HG03521 (cell line): ENCODE measurements at regions not wholly inside any gene's neighbourhood (a gene's known extent, or its start where the extent isn't known, plus 50 kb on each side); places are given as distances from the start of the nearest gene placed in this dataset.
"Not testable (repeated sequence)": the region's sequence is repeated elsewhere in the genome, so short reads cannot be mapped to it uniquely, and the experiment has no call there.

ENCODE experiments used
- ATAC-seq: cut with Tn5 transposase; IDR thresholded peaks from one replicate; pipeline ENCODE4 v1.9.1; 2021; ENCODE audit warnings: mild to moderate bottlenecking, moderate library complexity; ENCODE audit not compliant: unreplicated experiment

- no peak for ATAC-seq
Measured at GRCh38 chr1:187038784-187039183, 210.0 kb downstream of the PLA2G4A start.

GRCh38 chr1:187041104-187041503, 212.4 kb downstream of the PLA2G4A start:
- no peak for ATAC-seq

- ATAC-seq: no peak
Measured at GRCh38 chr1:187042538-187042937, 213.8 kb downstream of the PLA2G4A start.

- ATAC-seq: not testable (repeated sequence)
Measured at GRCh38 chr1:187043433-187043832, 214.7 kb downstream of the PLA2G4A start.

- no peak for ATAC-seq
Measured at GRCh38 chr1:187044411-187044810, 215.7 kb downstream of the PLA2G4A start.

GRCh38 chr1:187045371-187045770, 216.6 kb downstream of the PLA2G4A start:
- no peak for ATAC-seq

- no peak for ATAC-seq
Measured at GRCh38 chr1:187046293-187046692, 217.5 kb downstream of the PLA2G4A start.

- ATAC-seq: no peak
Measured at GRCh38 chr1:187047298-187047697, 218.5 kb downstream of the PLA2G4A start.

- ATAC-seq: peak; percentile 74
Measured at GRCh38 chr1:187051618-187052232, 223.0 kb downstream of the PLA2G4A start.

GRCh38 chr1:187053876-187054275, 225.1 kb downstream of the PLA2G4A start:
- no peak for ATAC-seq

GRCh38 chr1:187054862-187055757, 226.4 kb downstream of the PLA2G4A start:
- ATAC-seq: no peak

GRCh38 chr1:187063271-187063670, 234.5 kb downstream of the PLA2G4A start:
- no peak for ATAC-seq

GRCh38 chr1:187067160-187067559, 238.4 kb downstream of the PLA2G4A start:
- no peak for ATAC-seq

GRCh38 chr1:187070076-187070475, 241.3 kb downstream of the PLA2G4A start:
- no peak for ATAC-seq

- not testable (repeated sequence) for ATAC-seq
Measured at GRCh38 chr1:187072262-187073034, 243.7 kb downstream of the PLA2G4A start.

- ATAC-seq: not testable (repeated sequence)
Measured at GRCh38 chr1:187073035-187073560, 244.3 kb downstream of the PLA2G4A start.

GRCh38 chr1:187073634-187074245, 245.0 kb downstream of the PLA2G4A start:
- ATAC-seq: not testable (repeated sequence)

GRCh38 chr1:187074445-187075048, 245.8 kb downstream of the PLA2G4A start:
- ATAC-seq: no peak

GRCh38 chr1:187076922-187077321, 248.2 kb downstream of the PLA2G4A start:
- no peak for ATAC-seq

- ATAC-seq: no peak
Measured at GRCh38 chr1:187078321-187078720, 249.6 kb downstream of the PLA2G4A start.
